ENCODE measurements at regions not wholly inside any gene's neighbourhood (a gene's known extent, or its start where the extent isn't known, plus 50 kb on each side); places are given as distances from the start of the nearest gene placed in this dataset.

GRCh38 chr2:134193006-134193405 is 60.9 kb upstream of the MGAT5 start:
- DNase-seq (no peak), ATAC-seq (peak in 1 of 4 donors; percentile 62)
- Histone ChIP-seq H3K27ac (no peak overlapping the region), H3K27me3 (no peaks in the 10 kb centered on the region), H3K9me3 (no peaks in the 10 kb centered on the region), H3K4me1 (peaks cover 0 to 67% (median 32%) of the 10 kb centered on the region in 12 donors), H3K4me3 (no peak overlapping the region), H3K36me3 (no peaks in the 10 kb centered on the region)
- TF ChIP-seq POLR2A (IDR thresholded peaks at IDR 0.05) (no peak), CTCF (IDR thresholded peaks at IDR 0.05) (no peak)
- intact Hi-C loops (cut with DNase I), result no loop called here
- 72 to 89% (median 81%) methylated on average over 1 of the region's 1 CpG for WGBS, 4 donors

- Histone ChIP-seq H3K4me3 (no peak overlapping the region), H3K27ac (no peak overlapping the region), H3K4me1 (peaks cover 5 to 71% (median 43%) of the 10 kb centered on the region in 12 donors), H3K9me3 (no peaks in the 10 kb centered on the region), H3K36me3 (no peaks in the 10 kb centered on the region), H3K27me3 (no peaks in the 10 kb centered on the region)
- intact Hi-C loops (cut with DNase I), result no loop called here
- ATAC-seq (no peak), DNase-seq (no peak)
- TF ChIP-seq CTCF (IDR thresholded peaks at IDR 0.05), result no peak
- TF ChIP-seq POLR2A (IDR thresholded peaks at IDR 0.05), result no peak
- WGBS, 4 donors, result 75 to 84% (median 78%) methylated on average over 5 of the region's 5 CpGs
Measured at GRCh38 chr2:134194519-134194918, 59.4 kb upstream of the MGAT5 start.

- H3K4me1 ChIP-seq, result peaks cover 5 to 71% (median 42%) of the 10 kb centered on the region in 12 donors
- no peak for TF ChIP-seq CTCF (IDR thresholded peaks at IDR 0.05)
- TF ChIP-seq POLR2A (IDR thresholded peaks at IDR 0.05), result no peak
- intact Hi-C loops (cut with DNase I), result no loop called here
Measured at GRCh38 chr2:134195341-134195740, 58.5 kb upstream of the MGAT5 start.

GRCh38 chr2:134197445-134197844 is 56.4 kb upstream of the MGAT5 start:
- H3K27ac ChIP-seq, result peak overlapping the region in 2 of 12 donors; percentile 5 to 28
- H3K9me3 ChIP-seq, result no peaks in the 10 kb centered on the region
- no peaks in the 10 kb centered on the region for H3K27me3 ChIP-seq
- no peak for DNase-seq
- TF ChIP-seq CTCF (IDR thresholded peaks at IDR 0.05), result no peak
- TF ChIP-seq POLR2A (IDR thresholded peaks at IDR 0.05), result no peak
- intact Hi-C loops (cut with DNase I), result no loop called here
- 79 to 99% (median 90%) methylated on average over 3 of the region's 3 CpGs for WGBS, 4 donors
- no peak for ATAC-seq
- H3K4me1 ChIP-seq, result peaks cover 12 to 77% (median 53%) of the 10 kb centered on the region in 12 donors
- H3K36me3 ChIP-seq, result no peaks in the 10 kb centered on the region
- no peak overlapping the region for H3K4me3 ChIP-seq

More at GRCh38 chr2:134195341-134195740, 58.5 kb upstream of the MGAT5 start:
- Histone ChIP-seq H3K27ac (no peak overlapping the region), H3K27me3 (no peaks in the 10 kb centered on the region), H3K4me3 (no peak overlapping the region), H3K9me3 (no peaks in the 10 kb centered on the region), H3K36me3 (no peaks in the 10 kb centered on the region)
- WGBS, 4 donors, result 76 to 90% (median 86%) methylated on average over 6 of the region's 6 CpGs
- DNase-seq (no peak), ATAC-seq (no peak)
